Colonic mucosa (tissue), 4 donors: ENCODE measurements at regions not wholly inside any gene's neighbourhood (a gene's known extent, or its start where the extent isn't known, plus 50 kb on each side); places are given as distances from the start of the nearest gene placed in this dataset.

Source experiments
- DNase-seq: peaks from one replicate; pipeline ENCODE4 v3.0.0-alpha.2; 2020
- H3K27ac ChIP-seq: fragments of 200-600 bp; one replicate; pipeline ENCODE4 v1.8.0; 2021
- H3K27me3 ChIP-seq: fragments of 200-600 bp; one replicate; pipeline ENCODE4 v1.8.0; 2021
- H3K36me3 ChIP-seq: fragments of 200-600 bp; one replicate; pipeline ENCODE4 v1.8.0; 2021
- H3K4me1 ChIP-seq: fragments of 200-600 bp; one replicate; pipeline ENCODE4 v1.8.0; 2021; ENCODE audit warnings: mild to moderate bottlenecking
- H3K4me3 ChIP-seq: fragments of 200-600 bp; one replicate; pipeline ENCODE4 v1.8.0; 2021
- H3K9ac ChIP-seq, 2 donors: one replicate each; pipeline ENCODE4 v1.7.0; 2013; ENCODE audit warnings: control low read depth in 2 of 2, low read depth in 2 of 2, low read length in 2 of 2
- H3K9me3 ChIP-seq: fragments of 200-600 bp; one replicate; pipeline ENCODE4 v1.8.0; 2021
- intact Hi-C: fragments of 100-400 bp; cut with DNase I; formaldehyde crosslinking; loops from one replicate; pipeline ENCODE4 v1.14.1; 2022
- TF ChIP-seq, protein P1 (sequence below): fragments of 200-600 bp; IDR thresholded peaks from one replicate; pipeline ENCODE4 v1.8.0; 2022; ENCODE audit warnings: antibody characterized with exemption, mild to moderate bottlenecking
- donor health status: healthy.
- donor health status: DM: no; HTN: no; CAD: no.
- donor health status: DM: no; HTN: no; CAD: no.

DNA sequence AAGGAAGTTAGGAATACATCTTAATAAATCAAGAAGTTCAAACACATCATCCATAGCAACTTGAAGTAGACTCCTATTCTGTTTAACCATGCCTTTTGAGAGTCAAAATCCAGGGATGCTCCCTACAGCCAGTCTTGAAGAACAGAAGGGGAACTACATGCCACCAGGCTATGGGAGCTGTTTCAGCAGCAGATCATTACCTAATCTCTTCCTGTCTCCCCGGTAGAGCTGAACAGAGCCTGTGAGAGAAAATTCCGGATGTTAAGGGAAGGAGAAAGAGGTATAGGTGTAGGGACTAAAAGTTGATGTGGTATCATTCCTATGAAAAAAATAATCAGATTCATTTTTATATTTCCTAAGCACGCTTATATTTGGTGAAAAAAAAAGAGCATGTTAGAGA lies 352.2 kb downstream of the SPRY1 start:
- no peaks in the 10 kb centered on the region for H3K27me3 ChIP-seq
- H3K4me3 ChIP-seq = no peak overlapping the region
- no peaks in the 10 kb centered on the region for H3K9me3 ChIP-seq
- no peaks in the 10 kb centered on the region for H3K36me3 ChIP-seq
- no peak overlapping the region for H3K9ac ChIP-seq
- no peak for DNase-seq
- no peak overlapping the region for H3K27ac ChIP-seq
- TF ChIP-seq, protein P1, sequence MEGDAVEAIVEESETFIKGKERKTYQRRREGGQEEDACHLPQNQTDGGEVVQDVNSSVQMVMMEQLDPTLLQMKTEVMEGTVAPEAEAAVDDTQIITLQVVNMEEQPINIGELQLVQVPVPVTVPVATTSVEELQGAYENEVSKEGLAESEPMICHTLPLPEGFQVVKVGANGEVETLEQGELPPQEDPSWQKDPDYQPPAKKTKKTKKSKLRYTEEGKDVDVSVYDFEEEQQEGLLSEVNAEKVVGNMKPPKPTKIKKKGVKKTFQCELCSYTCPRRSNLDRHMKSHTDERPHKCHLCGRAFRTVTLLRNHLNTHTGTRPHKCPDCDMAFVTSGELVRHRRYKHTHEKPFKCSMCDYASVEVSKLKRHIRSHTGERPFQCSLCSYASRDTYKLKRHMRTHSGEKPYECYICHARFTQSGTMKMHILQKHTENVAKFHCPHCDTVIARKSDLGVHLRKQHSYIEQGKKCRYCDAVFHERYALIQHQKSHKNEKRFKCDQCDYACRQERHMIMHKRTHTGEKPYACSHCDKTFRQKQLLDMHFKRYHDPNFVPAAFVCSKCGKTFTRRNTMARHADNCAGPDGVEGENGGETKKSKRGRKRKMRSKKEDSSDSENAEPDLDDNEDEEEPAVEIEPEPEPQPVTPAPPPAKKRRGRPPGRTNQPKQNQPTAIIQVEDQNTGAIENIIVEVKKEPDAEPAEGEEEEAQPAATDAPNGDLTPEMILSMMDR = no peak
- no peaks in the 10 kb centered on the region for H3K4me1 ChIP-seq
- intact Hi-C loops = no loop called here

DNA sequence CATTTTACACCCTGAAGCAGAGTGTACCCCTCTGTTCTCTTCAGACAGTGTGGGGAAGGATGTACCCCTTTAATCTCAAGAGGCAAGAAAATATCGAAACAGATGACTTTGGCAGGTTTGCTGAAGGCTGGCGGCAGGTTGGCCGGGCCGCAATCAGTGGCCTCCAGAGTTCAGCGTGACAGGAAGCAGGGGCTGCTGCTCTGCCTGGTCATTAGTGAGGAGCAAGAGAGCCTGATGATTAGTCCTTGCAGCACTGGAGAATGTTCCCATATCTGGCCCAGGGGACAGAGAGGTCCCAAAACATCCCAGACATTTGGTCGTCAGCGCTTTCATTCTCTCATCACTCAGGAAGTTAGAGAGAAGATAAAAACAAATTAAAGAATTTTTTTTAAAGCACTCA lies 352.8 kb downstream of the SPRY1 start:
- Histone ChIP-seq H3K4me3 (no peak overlapping the region), H3K9me3 (no peaks in the 10 kb centered on the region), H3K27me3 (no peaks in the 10 kb centered on the region), H3K27ac (no peak overlapping the region), H3K36me3 (no peaks in the 10 kb centered on the region), H3K9ac (no peak overlapping the region), H3K4me1 (no peaks in the 10 kb centered on the region)
- TF ChIP-seq, protein P1 = no peak
- intact Hi-C loops = no loop called here
- no peak for DNase-seq

DNA sequence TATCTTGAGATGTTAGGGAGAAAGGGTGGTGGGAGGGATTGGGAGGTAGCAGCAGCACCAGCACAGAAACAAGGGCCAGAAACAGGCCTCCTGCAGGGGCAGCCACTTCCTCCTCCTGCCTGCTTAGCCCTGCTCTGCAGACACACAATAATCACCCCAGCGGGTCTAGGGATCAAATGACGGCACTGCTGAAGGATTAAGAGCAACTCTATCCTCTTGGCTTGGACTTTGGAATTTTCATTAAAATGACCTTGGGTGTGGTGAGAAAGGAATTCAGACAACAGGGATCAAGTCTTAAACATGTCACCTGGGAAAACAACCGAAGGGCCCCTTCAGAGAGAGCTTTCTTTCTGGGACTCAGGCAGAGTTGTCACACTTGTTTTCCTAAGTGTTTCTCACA lies 353.4 kb downstream of the SPRY1 start:
- no peak for DNase-seq

DNA sequence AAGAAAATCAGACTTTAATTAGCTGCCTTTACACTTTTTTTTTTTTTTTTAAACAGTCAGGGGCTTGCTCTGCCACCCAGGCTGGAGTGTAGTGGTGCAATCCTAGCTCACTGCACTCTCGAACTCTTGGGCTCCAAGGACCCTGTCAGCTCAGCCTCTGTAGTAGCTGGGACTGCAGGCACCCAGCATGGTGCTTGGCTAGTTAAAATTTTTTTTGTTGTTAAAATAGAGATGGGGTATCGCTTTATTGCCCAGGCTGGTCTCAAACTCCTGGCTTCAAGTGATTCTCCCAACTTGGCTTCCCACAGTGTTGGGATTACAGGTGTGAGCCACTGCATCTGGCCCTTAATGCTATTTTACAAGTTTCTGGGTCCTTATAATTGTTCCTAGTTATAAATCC lies 359.1 kb downstream of the SPRY1 start:
- H3K9me3 ChIP-seq = no peaks in the 10 kb centered on the region
- no peak for DNase-seq
- H3K9ac ChIP-seq = no peak overlapping the region
- H3K4me1 ChIP-seq = no peaks in the 10 kb centered on the region
- H3K27me3 ChIP-seq = no peaks in the 10 kb centered on the region
- intact Hi-C loops = no loop called here
- no peak overlapping the region for H3K4me3 ChIP-seq
- H3K27ac ChIP-seq = no peak overlapping the region
- no peaks in the 10 kb centered on the region for H3K36me3 ChIP-seq
- TF ChIP-seq, protein P1 = no peak

More for the DNA sequence above, 353.4 kb downstream of the SPRY1 start:
- intact Hi-C loops = no loop called here
- TF ChIP-seq, protein P1 = no peak
- Histone ChIP-seq H3K4me1 (no peaks in the 10 kb centered on the region), H3K9me3 (no peaks in the 10 kb centered on the region), H3K36me3 (no peaks in the 10 kb centered on the region), H3K4me3 (no peak overlapping the region), H3K27me3 (no peaks in the 10 kb centered on the region), H3K9ac (no peak overlapping the region), H3K27ac (no peak overlapping the region)

DNA sequence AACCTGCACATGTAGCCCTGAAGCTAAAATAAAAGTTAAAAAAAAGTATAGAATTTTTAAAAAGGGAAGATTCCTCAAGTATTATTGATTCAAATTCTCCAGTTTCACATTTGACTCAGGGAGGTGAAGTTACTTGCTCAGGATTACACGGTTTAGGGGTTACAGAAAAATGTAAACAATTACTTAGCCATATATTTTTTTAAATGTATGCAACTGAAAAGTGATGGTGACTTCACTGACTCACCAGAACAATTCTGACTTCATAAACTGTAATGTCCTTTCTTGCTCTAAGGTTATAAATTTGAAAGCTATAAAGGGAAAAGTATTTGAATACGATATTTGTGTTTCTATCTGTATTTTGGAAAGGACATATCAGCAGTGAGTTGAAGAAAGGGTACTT lies 371.2 kb downstream of the SPRY1 start:
- H3K36me3 ChIP-seq = no peaks in the 10 kb centered on the region
- intact Hi-C loops = no loop called here

More for the DNA sequence above, 371.2 kb downstream of the SPRY1 start:
- TF ChIP-seq, protein P1 = no peak
- Histone ChIP-seq H3K9ac (no peak overlapping the region), H3K27ac (no peak overlapping the region), H3K4me1 (no peaks in the 10 kb centered on the region), H3K4me3 (no peak overlapping the region), H3K27me3 (no peaks in the 10 kb centered on the region), H3K9me3 (no peaks in the 10 kb centered on the region)
- no peak for DNase-seq
